GM21737 (cell line): ENCODE measurements at regions not wholly inside any gene's neighbourhood (a gene's known extent, or its start where the extent isn't known, plus 50 kb on each side); places are given as distances from the start of the nearest gene placed in this dataset.

Experiments
- ATAC-seq: cut with Tn5 transposase; IDR thresholded peaks from one replicate; pipeline ENCODE4 v1.9.1; 2021; ENCODE audit warnings: mild to moderate bottlenecking, moderate library complexity; ENCODE audit not compliant: unreplicated experiment

GRCh38 chr1:34650090-34650489 lies 104.8 kb upstream of the GJB5 start:
- no peak for ATAC-seq

GRCh38 chr1:34650800-34651199 lies 104.0 kb upstream of the GJB5 start:
- ATAC-seq = no peak

DNA sequence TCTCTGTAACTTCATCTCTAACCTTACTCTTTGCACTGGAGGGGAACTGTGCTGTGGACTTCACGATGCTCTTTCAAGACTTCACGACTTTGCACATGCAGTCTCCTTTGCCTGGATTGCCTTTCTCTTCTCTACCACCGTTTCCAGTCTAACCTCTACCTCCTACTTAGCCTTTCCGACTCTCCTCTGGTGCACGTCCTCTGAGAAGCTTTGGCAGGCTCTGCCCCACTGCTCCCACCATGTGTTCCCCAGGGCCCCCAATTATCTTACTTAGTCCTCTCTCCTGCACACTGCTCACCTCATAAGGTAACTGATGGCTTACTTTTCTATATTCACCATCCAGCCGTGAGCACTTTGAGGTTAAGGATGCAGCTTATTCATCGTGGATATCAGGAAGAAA lies 101.7 kb upstream of the GJB5 start:
- ATAC-seq = no peak

DNA sequence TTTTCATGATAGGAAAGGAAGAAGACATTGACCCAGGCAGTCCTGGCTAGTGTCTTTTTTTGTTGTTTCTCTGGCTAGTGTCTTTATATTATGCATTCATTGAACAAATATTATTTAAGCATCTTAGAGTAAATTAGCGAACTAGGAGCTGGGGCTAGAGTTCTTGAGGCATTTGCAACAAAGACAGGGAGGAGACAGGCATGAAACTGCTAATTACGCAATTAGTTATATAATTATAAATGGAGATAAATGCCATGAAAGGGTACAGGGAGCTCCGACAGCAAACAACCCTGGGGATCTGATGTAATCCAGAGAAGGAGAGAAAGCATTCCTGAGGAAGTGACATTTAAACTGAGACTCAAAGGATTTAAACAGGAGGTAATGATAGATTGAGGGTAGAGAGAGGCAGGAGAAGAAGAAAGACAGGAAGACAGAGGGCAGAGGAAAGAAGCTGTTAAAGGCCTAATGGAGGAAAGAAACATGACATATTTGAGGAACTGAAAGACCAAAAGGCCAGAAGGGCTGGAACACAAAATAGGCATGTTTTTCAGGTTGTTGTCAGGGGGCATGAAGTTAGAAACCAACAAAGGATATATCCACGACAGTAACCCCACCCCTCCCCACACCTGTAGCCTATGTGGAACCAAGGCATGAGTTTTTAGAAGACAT lies 99.5 kb upstream of the GJB5 start:
- ATAC-seq = no peak

- no peak for ATAC-seq
Measured at GRCh38 chr1:34655875-34656240, 99.0 kb upstream of the GJB5 start.

- no peak for ATAC-seq
Measured at GRCh38 chr1:34656299-34656698, 98.5 kb upstream of the GJB5 start.

DNA sequence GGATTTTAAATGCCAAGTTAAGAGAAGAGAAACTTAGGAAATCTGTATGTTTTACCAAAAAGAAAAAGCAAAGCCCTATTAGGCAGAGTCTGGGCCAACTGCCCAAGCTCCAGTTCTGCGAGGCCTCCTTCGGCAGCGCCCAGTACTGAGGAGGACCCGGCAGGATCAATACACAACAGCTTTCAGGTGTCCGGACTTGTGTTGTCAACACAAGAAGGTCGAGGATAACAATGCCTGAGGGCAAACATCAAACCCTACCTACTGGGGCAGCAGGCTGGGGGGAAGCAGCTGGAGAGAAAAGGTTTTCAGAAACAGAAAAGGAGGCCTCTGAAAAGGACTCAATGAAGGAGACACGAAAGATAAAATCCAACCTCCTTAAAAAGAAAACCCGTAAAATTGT lies 98.1 kb upstream of the GJB5 start:
- ATAC-seq = no peak

DNA sequence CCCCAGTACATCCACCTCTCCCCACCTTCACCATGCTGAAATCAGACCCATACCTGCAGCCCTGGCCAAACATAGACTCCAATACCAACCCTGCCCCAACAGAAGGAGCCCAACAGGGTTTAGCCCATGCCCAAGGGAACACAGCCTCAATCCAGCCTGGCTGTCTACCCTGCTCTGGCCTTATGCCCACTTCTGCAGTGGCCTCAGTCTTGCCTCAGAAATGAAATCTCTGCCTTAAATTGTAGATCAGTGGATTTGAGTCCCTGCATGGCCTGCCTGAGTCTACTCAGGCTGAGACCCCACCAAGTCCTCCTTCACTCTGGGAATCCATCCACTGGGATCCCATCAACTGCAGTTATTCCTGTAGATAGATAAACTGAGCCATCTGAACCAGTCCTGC lies 97.6 kb upstream of the GJB5 start:
- ATAC-seq = no peak

- no peak for ATAC-seq
Measured at GRCh38 chr1:34657849-34658248, 97.0 kb upstream of the GJB5 start.

GRCh38 chr1:34663031-34663430 lies 91.8 kb upstream of the GJB5 start:
- ATAC-seq = no peak

DNA sequence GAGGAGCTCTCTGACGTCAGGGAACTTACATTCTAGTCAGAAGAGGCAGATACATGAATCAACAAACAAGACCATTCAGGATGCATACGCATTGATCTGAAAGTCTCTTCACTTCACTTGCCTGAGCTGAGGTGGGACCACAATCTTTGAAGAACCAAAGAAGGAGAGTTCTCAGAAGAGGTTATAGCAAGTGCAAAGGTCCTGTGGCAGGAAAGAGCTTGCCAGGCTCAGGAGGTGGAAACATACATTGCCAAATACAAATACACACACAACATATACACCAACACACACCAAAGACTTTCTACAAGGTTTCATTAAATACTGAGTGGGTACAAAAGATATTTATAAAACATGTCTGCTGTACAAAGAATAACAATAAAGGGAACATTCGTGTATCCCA lies 86.8 kb upstream of the GJB5 start:
- no peak for ATAC-seq

- ATAC-seq = no peak
Measured at GRCh38 chr1:34670982-34671381, 83.9 kb upstream of the GJB5 start.

DNA sequence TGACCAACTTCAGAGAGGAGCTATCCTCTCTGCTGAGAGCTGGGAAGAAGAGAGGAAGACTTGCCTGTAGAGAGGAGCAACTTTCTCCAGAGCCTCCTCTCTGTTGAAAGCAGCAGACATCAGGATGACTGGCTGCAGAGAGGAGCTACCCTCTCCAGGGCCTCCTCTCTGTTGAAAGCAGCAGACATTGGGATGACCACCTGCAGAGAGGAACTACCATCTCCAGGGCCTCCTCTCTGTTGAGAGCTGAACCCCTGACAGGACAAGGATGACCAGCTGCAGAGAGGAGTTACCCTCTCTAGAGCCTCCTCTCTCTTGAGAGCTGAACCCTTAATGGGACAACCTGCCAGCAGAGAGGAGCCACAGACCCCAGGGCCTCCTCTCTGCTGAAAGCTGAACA lies 83.0 kb upstream of the GJB5 start:
- no peak for ATAC-seq

DNA sequence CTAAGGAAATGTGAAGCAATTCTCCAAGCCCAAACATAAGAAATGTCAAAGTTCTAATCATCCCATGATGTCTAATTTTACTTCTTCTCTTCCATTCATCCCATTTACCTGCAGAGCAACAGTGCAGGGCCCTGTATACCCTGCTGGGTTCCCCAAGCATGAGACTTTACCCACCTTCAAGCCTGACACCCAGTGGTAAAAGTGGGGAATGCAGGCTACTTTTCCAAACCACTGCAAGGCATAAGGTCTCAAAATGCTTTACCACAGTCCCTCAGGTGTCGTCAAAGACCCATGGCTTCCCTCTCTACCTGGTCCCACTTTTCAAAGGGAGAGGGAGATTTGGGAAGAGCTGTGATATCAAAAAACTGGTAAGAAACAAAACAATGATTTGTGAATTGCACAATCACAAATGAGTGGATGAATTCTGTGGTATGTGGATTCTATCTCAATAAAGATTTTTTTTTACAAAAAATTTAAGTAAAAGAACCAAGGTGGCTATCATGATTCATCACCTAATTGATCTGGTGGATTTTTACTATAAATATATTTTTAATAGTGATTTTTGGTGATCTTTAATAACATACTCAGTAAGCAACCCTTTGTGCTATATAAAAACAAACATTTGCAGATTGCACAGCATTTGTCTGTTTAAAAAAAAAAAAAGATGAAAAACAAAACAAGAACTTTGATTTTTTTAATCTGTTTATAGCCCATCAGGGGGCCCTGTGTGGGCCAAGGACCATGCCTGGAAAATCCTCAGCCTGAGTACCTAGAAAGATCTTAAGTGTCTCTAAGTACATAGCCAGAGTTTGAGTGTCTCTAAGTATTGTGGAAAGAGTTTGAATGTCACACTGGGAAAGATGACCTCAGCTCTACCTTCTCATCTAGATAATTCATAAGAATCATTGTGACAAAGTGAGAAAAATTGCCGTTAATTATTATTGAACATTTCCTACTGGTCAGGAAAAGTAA lies 73.1 kb upstream of the GJB5 start:
- no peak for ATAC-seq

DNA sequence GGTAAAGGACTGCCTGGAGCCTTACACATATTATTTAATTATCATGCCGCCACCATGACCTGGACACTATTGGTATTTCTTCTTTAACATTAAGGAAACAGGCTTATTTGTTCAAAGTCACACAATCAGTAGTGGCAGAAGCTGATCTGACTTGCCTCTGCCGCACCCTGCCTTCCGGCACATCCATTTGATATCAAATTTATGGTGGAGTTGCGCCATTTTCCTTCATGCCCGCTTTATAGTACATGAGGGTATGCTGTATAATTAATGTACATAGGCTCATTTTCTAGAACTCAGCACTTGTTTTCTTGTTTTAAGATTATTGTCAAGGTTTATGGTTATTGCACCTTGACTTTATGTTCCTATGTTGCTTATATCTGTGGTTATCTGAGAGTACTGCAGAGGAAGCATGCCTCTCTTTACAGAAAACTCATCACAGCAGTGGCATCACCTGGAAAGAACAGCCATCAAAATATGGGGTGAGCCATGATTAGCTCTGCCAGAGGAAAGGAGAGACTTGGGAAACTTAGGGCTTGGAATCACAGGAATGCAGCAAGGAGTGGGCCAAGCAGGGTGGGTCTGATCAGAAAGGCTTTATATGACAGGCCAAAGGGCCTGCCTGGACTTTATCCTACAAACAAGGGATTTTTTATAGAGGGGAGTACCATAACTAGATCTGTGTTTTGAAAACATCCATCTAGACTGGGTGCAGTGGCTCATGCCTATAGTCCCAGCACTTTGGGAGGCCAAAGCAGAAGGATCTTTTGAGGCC lies 72.2 kb upstream of the GJB5 start:
- ATAC-seq = no peak

GRCh38 chr1:34683616-34684015 lies 71.2 kb upstream of the GJB5 start:
- no peak for ATAC-seq

DNA sequence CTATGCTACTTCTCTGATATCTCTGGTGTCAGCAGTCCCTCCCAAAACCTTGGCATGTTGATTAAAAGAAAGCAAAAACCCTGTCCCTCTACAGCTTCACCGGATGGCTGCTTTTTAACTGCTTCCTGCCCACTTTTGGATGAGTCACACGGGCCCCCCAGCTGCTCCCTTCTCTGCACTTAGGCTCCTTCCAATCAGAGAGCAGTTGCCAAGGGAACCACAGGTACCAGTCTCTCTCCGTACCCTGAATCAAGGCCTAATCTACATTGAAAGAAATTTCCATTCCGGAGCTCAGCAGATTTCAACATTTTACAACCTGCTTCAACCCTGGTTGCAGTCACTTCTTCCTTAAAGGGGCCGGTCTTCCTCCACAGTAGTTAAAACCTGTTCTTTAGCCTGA lies 70.6 kb upstream of the GJB5 start:
- no peak for ATAC-seq

DNA sequence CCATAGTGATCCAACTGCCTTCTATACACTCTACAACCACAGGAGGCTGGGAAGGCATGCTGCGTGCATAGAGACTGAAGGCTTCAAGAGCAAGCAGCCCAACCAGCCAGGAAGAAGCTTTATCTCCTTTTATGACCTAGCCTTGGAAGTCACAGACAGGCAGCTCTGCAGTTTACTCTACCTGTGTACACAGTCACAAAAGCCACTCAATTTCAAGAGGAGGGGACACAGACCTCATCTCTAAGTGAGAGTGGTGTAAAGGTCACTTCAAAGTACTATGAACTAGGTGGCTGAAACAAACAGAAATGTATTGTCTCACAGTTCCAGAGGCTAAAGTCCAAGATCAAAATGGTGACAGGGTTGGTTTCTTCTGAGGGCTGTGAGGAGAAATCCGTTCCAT lies 69.6 kb upstream of the GJB5 start:
- ATAC-seq = no peak

GRCh38 chr1:34686531-34686930 lies 68.3 kb upstream of the GJB5 start:
- no peak for ATAC-seq

GRCh38 chr1:34688006-34688741 lies 66.7 kb upstream of the GJB5 start:
- no peak for ATAC-seq

- ATAC-seq = no peak
Measured at GRCh38 chr1:34690269-34690668, 64.6 kb upstream of the GJB5 start.
